GM23338 (cell line): ENCODE measurements at regions not wholly inside any gene's neighbourhood (a gene's known extent, or its start where the extent isn't known, plus 50 kb on each side); places are given as distances from the start of the nearest gene placed in this dataset.

ENCODE experiments used
- ATAC-seq: fragments of 200-7000 bp; cut with Tn5 transposase; 3 replicates; pipeline ENCODE4 v1.9.1; 2020
- DNase-seq: peaks from one replicate; pipeline ENCODE4 v3.0.0-alpha.2; 2015; ENCODE audit warnings: low spot score
- H2AFZ ChIP-seq: fragments of 200-600 bp; sonication (generic); 2 replicates; pipeline ENCODE4 v1.8.0; 2016; ENCODE audit warnings: antibody characterized with exemption, mild to moderate bottlenecking, moderate library complexity
- H3F3A ChIP-seq: fragments of 200-600 bp; sonication (generic); replicated peaks from 2 replicates; pipeline ENCODE4 v1.8.0; 2017; ENCODE audit warnings: antibody characterized with exemption, mixed run types, low read depth
- H3K27ac ChIP-seq: fragments of 200-600 bp; sonication (generic); 2 replicates; pipeline ENCODE4 v1.6.1; 2016; ENCODE audit warnings: low read depth
- H3K27me3 ChIP-seq: fragments of 200-600 bp; sonication (generic); 2 replicates; pipeline ENCODE4 v1.8.0; 2016; ENCODE audit warnings: mild to moderate bottlenecking, mixed run types, moderate library complexity; ENCODE audit not compliant: insufficient read depth
- H3K36me3 ChIP-seq: fragments of 200-600 bp; sonication (generic); 2 replicates; pipeline ENCODE4 v1.8.0; 2016; ENCODE audit warnings: mild to moderate bottlenecking; ENCODE audit not compliant: insufficient read depth
- H3K4me1 ChIP-seq: fragments of 200-600 bp; sonication (generic); 2 replicates; pipeline ENCODE4 v1.8.0; 2016; ENCODE audit warnings: mild to moderate bottlenecking, moderate library complexity; ENCODE audit not compliant: insufficient read depth
- H3K4me2 ChIP-seq: fragments of 200-600 bp; sonication (generic); 2 replicates; pipeline ENCODE4 v1.7.1; 2017; ENCODE audit warnings: mixed run types
- H3K4me3 ChIP-seq: fragments of 200-600 bp; sonication (generic); 2 replicates; pipeline ENCODE4 v1.6.1; 2016; ENCODE audit warnings: mixed run types
- H3K79me2 ChIP-seq: fragments of 200-600 bp; sonication (generic); replicated peaks from 2 replicates; pipeline ENCODE4 v1.8.0; 2017; ENCODE audit warnings: mild to moderate bottlenecking; ENCODE audit not compliant: insufficient read depth
- H3K9me2 ChIP-seq: fragments of 200-600 bp; sonication (generic); 2 replicates; pipeline ENCODE4 v1.8.0; 2017; ENCODE audit not compliant: insufficient read depth
- H4K20me1 ChIP-seq: fragments of 200-600 bp; sonication (generic); replicated peaks from 2 replicates; pipeline ENCODE4 v1.8.0; 2017; ENCODE audit warnings: mild to moderate bottlenecking; ENCODE audit not compliant: insufficient read depth
- H3K27ac Mint-ChIP-seq: 2 replicates; pipeline ENCODE4 v1.8.0; 2020; ENCODE audit warnings: inconsistent platforms, mild to moderate bottlenecking, moderate library complexity, mixed read lengths
- H3K27me3 Mint-ChIP-seq: 3 replicates; pipeline ENCODE4 v1.8.0; 2022; ENCODE audit warnings: low read depth, mild to moderate bottlenecking, moderate library complexity, mixed read lengths, inconsistent platforms; ENCODE audit not compliant: insufficient read depth, poor library complexity
- H3K36me3 Mint-ChIP-seq: 3 replicates; pipeline ENCODE4 v1.8.0; 2021; ENCODE audit warnings: low read depth, mild to moderate bottlenecking, inconsistent platforms, moderate library complexity, mixed read lengths
- H3K4me1 Mint-ChIP-seq: 3 replicates; pipeline ENCODE4 v1.8.0; 2020; ENCODE audit warnings: mild to moderate bottlenecking, inconsistent platforms, mixed read lengths
- H3K4me3 Mint-ChIP-seq: 3 replicates; pipeline ENCODE4 v1.8.0; 2021; ENCODE audit warnings: moderate library complexity, mild to moderate bottlenecking, inconsistent platforms, mixed read lengths
- H3K9me3 Mint-ChIP-seq: 3 replicates; pipeline ENCODE4 v1.8.0; 2020; ENCODE audit warnings: moderate library complexity, mild to moderate bottlenecking, inconsistent platforms, mixed read lengths
- EZH2phosphoT487 ChIP-seq: fragments of 200-600 bp; sonication (generic); IDR thresholded peaks from one replicate; pipeline ENCODE4 v1.8.1; 2018; ENCODE audit warnings: antibody characterized with exemption; ENCODE audit not compliant: unreplicated experiment
- NANOG ChIP-seq: IDR thresholded peaks from 2 replicates; pipeline ENCODE4 v1.6.1; 2016; ENCODE audit warnings: antibody characterized with exemption, borderline replicate concordance
- REST ChIP-seq: IDR thresholded peaks from one replicate; pipeline ENCODE4 v1.6.1; 2018; ENCODE audit warnings: antibody characterized with exemption; ENCODE audit not compliant: unreplicated experiment
- STAT1 ChIP-seq: IDR thresholded peaks from one replicate; pipeline ENCODE4 v1.6.1; 2016; ENCODE audit warnings: antibody characterized with exemption; ENCODE audit not compliant: unreplicated experiment
- ZNF462 ChIP-seq: fragments of 250-450 bp; sonication (Bioruptor Pico); IDR thresholded peaks from 2 replicates; pipeline ENCODE4 v1.5.0; 2020; ENCODE audit warnings: mild to moderate bottlenecking, moderate library complexity
- TF ChIP-seq, protein P1 (sequence below): IDR thresholded peaks from 2 replicates; pipeline ENCODE4 v1.6.1; 2016; ENCODE audit warnings: antibody characterized with exemption
- TF ChIP-seq, protein P2 (sequence below), 2 experiments: fragments of 200-600 bp in 1 of 2; sonication (generic) in 1 of 2; conservative IDR thresholded peaks; 2 replicates each; pipeline versions ENCODE4 v1.5.1 to v1.6.1; 2016 to 2017; ENCODE audit warnings: antibody characterized with exemption in 2 of 2, low read depth in 2 of 2, mild to moderate bottlenecking in 2 of 2, moderate library complexity in 1 of 2

DNA sequence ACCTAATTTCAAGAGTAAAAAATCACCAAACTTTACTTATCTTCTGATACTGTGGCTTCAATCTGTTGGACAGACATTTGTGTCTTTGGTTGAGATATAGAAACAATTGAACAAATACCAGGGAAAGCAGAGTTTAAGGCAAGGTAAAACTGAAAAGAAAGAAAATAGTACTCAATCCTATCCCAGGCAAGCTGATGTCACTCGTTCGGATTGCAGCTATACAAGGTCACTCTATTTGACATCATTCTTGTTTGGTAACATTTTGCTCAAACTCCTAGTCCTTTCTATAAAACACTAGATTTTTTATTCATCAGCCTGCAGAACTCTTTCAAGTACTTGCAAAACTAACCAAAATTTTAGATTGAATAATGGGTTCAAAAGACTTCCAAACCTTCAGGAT is 91.9 kb upstream of the ANKRD55 start:
- peaks cover 11% of the 10 kb centered on the region for H3K4me1 ChIP-seq
- no peaks in the 10 kb centered on the region for H3K9me3 Mint-ChIP-seq
- TF ChIP-seq, protein P1, sequence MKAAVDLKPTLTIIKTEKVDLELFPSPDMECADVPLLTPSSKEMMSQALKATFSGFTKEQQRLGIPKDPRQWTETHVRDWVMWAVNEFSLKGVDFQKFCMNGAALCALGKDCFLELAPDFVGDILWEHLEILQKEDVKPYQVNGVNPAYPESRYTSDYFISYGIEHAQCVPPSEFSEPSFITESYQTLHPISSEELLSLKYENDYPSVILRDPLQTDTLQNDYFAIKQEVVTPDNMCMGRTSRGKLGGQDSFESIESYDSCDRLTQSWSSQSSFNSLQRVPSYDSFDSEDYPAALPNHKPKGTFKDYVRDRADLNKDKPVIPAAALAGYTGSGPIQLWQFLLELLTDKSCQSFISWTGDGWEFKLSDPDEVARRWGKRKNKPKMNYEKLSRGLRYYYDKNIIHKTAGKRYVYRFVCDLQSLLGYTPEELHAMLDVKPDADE: no peak
- TF ChIP-seq NANOG: no peak
- TF ChIP-seq ZNF462: no peak
- no peak for TF ChIP-seq REST
- no peak for TF ChIP-seq STAT1
- no peak for TF ChIP-seq EZH2phosphoT487
- TF ChIP-seq, protein P2, sequence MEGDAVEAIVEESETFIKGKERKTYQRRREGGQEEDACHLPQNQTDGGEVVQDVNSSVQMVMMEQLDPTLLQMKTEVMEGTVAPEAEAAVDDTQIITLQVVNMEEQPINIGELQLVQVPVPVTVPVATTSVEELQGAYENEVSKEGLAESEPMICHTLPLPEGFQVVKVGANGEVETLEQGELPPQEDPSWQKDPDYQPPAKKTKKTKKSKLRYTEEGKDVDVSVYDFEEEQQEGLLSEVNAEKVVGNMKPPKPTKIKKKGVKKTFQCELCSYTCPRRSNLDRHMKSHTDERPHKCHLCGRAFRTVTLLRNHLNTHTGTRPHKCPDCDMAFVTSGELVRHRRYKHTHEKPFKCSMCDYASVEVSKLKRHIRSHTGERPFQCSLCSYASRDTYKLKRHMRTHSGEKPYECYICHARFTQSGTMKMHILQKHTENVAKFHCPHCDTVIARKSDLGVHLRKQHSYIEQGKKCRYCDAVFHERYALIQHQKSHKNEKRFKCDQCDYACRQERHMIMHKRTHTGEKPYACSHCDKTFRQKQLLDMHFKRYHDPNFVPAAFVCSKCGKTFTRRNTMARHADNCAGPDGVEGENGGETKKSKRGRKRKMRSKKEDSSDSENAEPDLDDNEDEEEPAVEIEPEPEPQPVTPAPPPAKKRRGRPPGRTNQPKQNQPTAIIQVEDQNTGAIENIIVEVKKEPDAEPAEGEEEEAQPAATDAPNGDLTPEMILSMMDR (conservative IDR thresholded peaks at IDR 0.05; ENCODE audit: low read depth in 2 of 2): no peak
- no peak for ATAC-seq
- peaks cover 11% of the 10 kb centered on the region for H3K27me3 Mint-ChIP-seq
- no peak overlapping the region for H3K4me3 Mint-ChIP-seq
- no peaks in the 10 kb centered on the region for H3K79me2 ChIP-seq
- H2AFZ ChIP-seq: no peak overlapping the region
- no peaks in the 10 kb centered on the region for H3F3A ChIP-seq
- H3K27ac ChIP-seq: no peak overlapping the region
- no peaks in the 10 kb centered on the region for H3K36me3 ChIP-seq
- H3K4me1 Mint-ChIP-seq: peaks cover 16% of the 10 kb centered on the region
- no peaks in the 10 kb centered on the region for H3K36me3 Mint-ChIP-seq
- no peak overlapping the region for H3K4me2 ChIP-seq
- H4K20me1 ChIP-seq: no peaks in the 10 kb centered on the region
- no peak overlapping the region for H3K4me3 ChIP-seq
- no peaks in the 10 kb centered on the region for H3K27me3 ChIP-seq
- DNase-seq: no peak
- H3K9me2 ChIP-seq: no peaks in the 10 kb centered on the region
- no peak overlapping the region for H3K27ac Mint-ChIP-seq
